ENCODE measurements at regions not wholly inside any gene's neighbourhood (a gene's known extent, or its start where the extent isn't known, plus 50 kb on each side); places are given as distances from the start of the nearest gene placed in this dataset.

- TF ChIP-seq CTCF (IDR thresholded peaks at IDR 0.05) (no peak), POLR2A (IDR thresholded peaks at IDR 0.05) (no peak)
These were observed 1264.9 kb upstream of the USP15 start for GRCh38 chr12:60995256-60995825.
